Endodermal cell (in vitro differentiated cells): ENCODE measurements at regions not wholly inside any gene's neighbourhood (a gene's known extent, or its start where the extent isn't known, plus 50 kb on each side); places are given as distances from the start of the nearest gene placed in this dataset.

ENCODE experiments used
- DNase-seq: peaks from one replicate; pipeline ENCODE4 v3.0.0-alpha.2; 2017
- H3K27ac ChIP-seq: 2 replicates; pipeline ENCODE4 v1.5.1; 2013; ENCODE audit warnings: mild to moderate bottlenecking, low read depth, low read length, moderate library complexity
- H3K27me3 ChIP-seq: 2 replicates; pipeline ENCODE4 v1.6.1; 2013; ENCODE audit warnings: mild to moderate bottlenecking, low read length, moderate library complexity; ENCODE audit not compliant: insufficient read depth, control insufficient read depth, poor library complexity, severe bottlenecking
- H3K36me3 ChIP-seq: 2 replicates; pipeline ENCODE4 v1.7.0; 2013; ENCODE audit warnings: mild to moderate bottlenecking, low read length, moderate library complexity; ENCODE audit not compliant: control insufficient read depth, insufficient read depth
- H3K4me1 ChIP-seq: one replicate; pipeline ENCODE4 v1.7.0; 2013; ENCODE audit warnings: low read length; ENCODE audit not compliant: control insufficient read depth, insufficient read depth
- H3K4me3 ChIP-seq: 2 replicates; pipeline ENCODE4 v1.5.1; 2013; ENCODE audit warnings: mild to moderate bottlenecking, low read length, moderate library complexity
- H3K9ac ChIP-seq: 2 replicates; pipeline ENCODE4 v1.6.1; 2013; ENCODE audit warnings: mild to moderate bottlenecking, low read length, moderate library complexity; ENCODE audit not compliant: poor library complexity, severe bottlenecking; ENCODE audit errors: extremely low read depth
- H3K9me3 ChIP-seq: 2 replicates; pipeline ENCODE4 v1.6.1; 2013; ENCODE audit warnings: mild to moderate bottlenecking, low read length, moderate library complexity; ENCODE audit not compliant: control insufficient read depth
- H3K27ac Mint-ChIP-seq: 2 replicates; pipeline ENCODE4 v1.8.0; 2020; ENCODE audit warnings: mixed read lengths
- H3K27me3 Mint-ChIP-seq: 2 replicates; pipeline ENCODE4 v1.8.0; 2021; ENCODE audit warnings: mild to moderate bottlenecking, mixed read lengths; ENCODE audit not compliant: insufficient read depth
- H3K36me3 Mint-ChIP-seq: 2 replicates; pipeline ENCODE4 v1.8.0; 2020; ENCODE audit warnings: low read depth, mixed read lengths
- H3K4me1 Mint-ChIP-seq: 2 replicates; pipeline ENCODE4 v1.8.0; 2020; ENCODE audit warnings: mixed read lengths
- H3K4me3 Mint-ChIP-seq: 2 replicates; pipeline ENCODE4 v1.8.0; 2020; ENCODE audit warnings: mild to moderate bottlenecking, moderate library complexity, mixed read lengths
- H3K9me3 Mint-ChIP-seq: 2 replicates; pipeline ENCODE4 v1.8.0; 2020; ENCODE audit warnings: mild to moderate bottlenecking, mixed read lengths
- WGBS, 2 experiments: methylation state at CpG; one replicate each; pipeline versions ENCODE4 v1.1.5 to v1.1.7; 2013; ENCODE audit warnings: missing lambda C conversion rate in 2 of 2, mixed read lengths in 1 of 2; ENCODE audit not compliant: insufficient coverage in 1 of 2, insufficient read length in 1 of 2; 5-methylcytosine and 5-hydroxymethylcytosine counted together
- TF ChIP-seq, protein P1 (sequence below): fragments of 200-600 bp; sonication (generic); conservative IDR thresholded peaks from 2 replicates; pipeline ENCODE4 v1.5.0; 2021; ENCODE audit warnings: antibody characterized with exemption, mild to moderate bottlenecking

DNA sequence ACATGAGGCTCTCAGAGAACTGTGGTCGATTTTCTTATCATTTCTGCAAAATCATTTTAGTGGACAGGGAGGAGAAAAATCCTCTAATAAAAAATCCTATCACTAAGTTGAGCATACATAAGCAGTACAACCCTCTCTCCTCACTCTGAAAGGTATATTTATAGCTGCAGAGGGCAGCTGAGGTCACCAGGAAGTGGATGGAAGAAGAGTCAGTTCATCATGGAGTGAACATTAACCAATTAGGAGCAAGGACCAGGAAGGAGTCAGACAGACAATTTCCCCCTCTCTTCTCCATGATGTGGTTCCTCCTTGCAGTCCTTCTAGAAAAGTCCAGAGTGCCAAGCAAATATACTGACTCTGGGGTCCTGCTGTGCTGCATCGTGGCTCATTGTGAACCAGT, 253.7 kb downstream of the TOX3 start:
- no peak overlapping the region for H3K9ac ChIP-seq
- no peak for DNase-seq
- Mint-ChIP-seq H3K27ac (no peak overlapping the region), H3K4me3 (no peak overlapping the region), H3K36me3 (no peaks in the 10 kb centered on the region), H3K9me3 (no peaks in the 10 kb centered on the region), H3K4me1 (no peaks in the 10 kb centered on the region), H3K27me3 (no peaks in the 10 kb centered on the region)
- H3K4me1 ChIP-seq: no peaks in the 10 kb centered on the region
- no peaks in the 10 kb centered on the region for H3K27me3 ChIP-seq
- no peaks in the 10 kb centered on the region for H3K9me3 ChIP-seq
- 83 to 98% methylated on average over 2 of the region's 2 CpGs for WGBS, 2 experiments
- no peaks in the 10 kb centered on the region for H3K36me3 ChIP-seq
- TF ChIP-seq, protein P1, sequence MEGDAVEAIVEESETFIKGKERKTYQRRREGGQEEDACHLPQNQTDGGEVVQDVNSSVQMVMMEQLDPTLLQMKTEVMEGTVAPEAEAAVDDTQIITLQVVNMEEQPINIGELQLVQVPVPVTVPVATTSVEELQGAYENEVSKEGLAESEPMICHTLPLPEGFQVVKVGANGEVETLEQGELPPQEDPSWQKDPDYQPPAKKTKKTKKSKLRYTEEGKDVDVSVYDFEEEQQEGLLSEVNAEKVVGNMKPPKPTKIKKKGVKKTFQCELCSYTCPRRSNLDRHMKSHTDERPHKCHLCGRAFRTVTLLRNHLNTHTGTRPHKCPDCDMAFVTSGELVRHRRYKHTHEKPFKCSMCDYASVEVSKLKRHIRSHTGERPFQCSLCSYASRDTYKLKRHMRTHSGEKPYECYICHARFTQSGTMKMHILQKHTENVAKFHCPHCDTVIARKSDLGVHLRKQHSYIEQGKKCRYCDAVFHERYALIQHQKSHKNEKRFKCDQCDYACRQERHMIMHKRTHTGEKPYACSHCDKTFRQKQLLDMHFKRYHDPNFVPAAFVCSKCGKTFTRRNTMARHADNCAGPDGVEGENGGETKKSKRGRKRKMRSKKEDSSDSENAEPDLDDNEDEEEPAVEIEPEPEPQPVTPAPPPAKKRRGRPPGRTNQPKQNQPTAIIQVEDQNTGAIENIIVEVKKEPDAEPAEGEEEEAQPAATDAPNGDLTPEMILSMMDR: no peak
- no peak overlapping the region for H3K27ac ChIP-seq
- no peak overlapping the region for H3K4me3 ChIP-seq

DNA sequence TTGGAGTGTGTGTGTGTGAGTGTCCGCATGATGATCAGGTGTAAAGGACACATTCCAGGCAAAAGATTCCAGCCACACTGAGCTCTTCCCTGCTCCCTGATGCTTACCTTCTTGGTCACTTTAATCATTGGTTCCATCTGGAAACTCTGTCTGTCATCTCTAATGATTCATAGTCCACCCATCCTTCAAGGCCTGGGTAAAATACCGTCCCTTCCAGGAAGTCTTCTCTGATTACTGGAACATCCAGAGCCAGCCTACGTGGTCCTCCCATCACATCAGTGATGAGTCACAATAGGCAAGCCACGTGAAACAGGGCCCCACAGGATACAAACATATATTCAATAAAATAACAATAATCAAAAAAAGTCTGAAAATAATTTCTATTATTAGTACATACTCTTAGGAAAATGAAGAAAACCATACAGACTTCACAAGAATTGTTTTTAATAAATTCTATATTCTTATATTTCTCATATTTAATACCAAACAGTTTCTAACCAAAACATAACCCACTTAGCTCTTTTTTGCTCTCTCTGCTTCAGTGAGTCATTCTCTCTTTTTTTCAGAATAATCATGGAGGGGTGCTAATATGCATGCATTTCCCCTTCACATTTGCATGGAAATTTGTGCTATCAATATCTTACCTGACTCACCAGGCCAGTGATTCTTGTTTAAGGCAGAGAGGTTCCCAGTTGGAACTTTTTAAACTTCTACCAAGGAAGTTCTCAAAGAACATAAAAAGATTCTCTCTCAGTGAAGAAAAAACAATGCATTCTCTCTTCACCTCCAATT, 263.2 kb downstream of the TOX3 start:
- no peak overlapping the region for H3K4me3 ChIP-seq
- Mint-ChIP-seq H3K4me3 (no peak overlapping the region), H3K27ac (no peak overlapping the region), H3K36me3 (no peaks in the 10 kb centered on the region), H3K9me3 (peaks cover 2% of the 10 kb centered on the region), H3K27me3 (no peaks in the 10 kb centered on the region), H3K4me1 (peaks cover 22% of the 10 kb centered on the region)
- no peak overlapping the region for H3K27ac ChIP-seq
- H3K4me1 ChIP-seq: peaks cover 10% of the 10 kb centered on the region
- H3K9me3 ChIP-seq: no peaks in the 10 kb centered on the region
- WGBS, 2 experiments: 83 to 89% methylated on average over 2 to 4 of the region's 4 CpGs
- H3K9ac ChIP-seq: no peak overlapping the region
- TF ChIP-seq, protein P1: no peak
- DNase-seq: no peak
- no peaks in the 10 kb centered on the region for H3K36me3 ChIP-seq
- H3K27me3 ChIP-seq: no peaks in the 10 kb centered on the region

DNA sequence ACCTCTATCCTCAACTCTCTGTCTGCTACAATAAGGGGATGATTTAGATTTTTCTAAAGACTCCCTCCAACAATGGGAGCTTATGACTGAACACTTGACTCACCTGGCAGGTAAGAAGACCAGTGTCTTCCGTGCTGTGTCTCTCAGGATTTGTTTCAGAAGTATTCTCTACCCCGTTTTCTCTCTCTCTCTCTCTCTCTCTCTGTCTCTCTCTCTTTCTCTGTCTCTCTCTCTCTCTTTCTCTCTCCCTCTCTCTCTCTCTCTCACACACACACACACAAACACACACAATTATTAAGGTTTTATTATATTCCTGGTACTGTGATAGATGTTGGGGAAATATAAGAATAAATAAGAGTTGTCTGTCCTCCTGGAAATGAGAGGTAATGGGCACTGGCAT, 263.9 kb downstream of the TOX3 start:
- no peak for DNase-seq
- H3K4me3 Mint-ChIP-seq: no peak overlapping the region
- 84% methylated on average over 2 of the region's 2 CpGs; no CpG with 5 or more reads in 1 of the 2 experiments for WGBS, 2 experiments
- TF ChIP-seq, protein P1: no peak
- no peaks in the 10 kb centered on the region for H3K27me3 Mint-ChIP-seq
- H3K9me3 Mint-ChIP-seq: peaks cover 2% of the 10 kb centered on the region
- Histone ChIP-seq H3K36me3 (no peaks in the 10 kb centered on the region), H3K27ac (no peak overlapping the region), H3K9me3 (no peaks in the 10 kb centered on the region), H3K27me3 (no peaks in the 10 kb centered on the region), H3K4me3 (no peak overlapping the region), H3K4me1 (peaks cover 10% of the 10 kb centered on the region), H3K9ac (no peak overlapping the region)
- H3K4me1 Mint-ChIP-seq: peaks cover 22% of the 10 kb centered on the region
- no peaks in the 10 kb centered on the region for H3K36me3 Mint-ChIP-seq
- H3K27ac Mint-ChIP-seq: no peak overlapping the region
